Caco-2 (cell line): ENCODE measurements at regions not wholly inside any gene's neighbourhood (a gene's known extent, or its start where the extent isn't known, plus 50 kb on each side); places are given as distances from the start of the nearest gene placed in this dataset.

Experiments used
- BruUV-seq: library from RNA; stranded (reverse); fragments of 400-500 nt; replicated peaks from 2 replicates; lab custom pipeline; 2021; lab: Mats Ljungman, UMichigan
- CTCF ChIA-PET: fragments of 300-600 bp; sonication (Branson Sonifier 250); formaldehyde crosslinking; loops from one replicate; lab custom pipeline; 2022; ENCODE audit warnings: antibody characterized with exemption; lab: Charles Lee
- POLR2A ChIA-PET: fragments of 300-600 bp; sonication (Branson Sonifier 250); formaldehyde crosslinking; loops from one replicate; lab custom pipeline; 2022; ENCODE audit warnings: antibody characterized with exemption; lab: Charles Lee
- DNase-seq, 2 experiments: peaks; one replicate each; pipeline versions ENCODE4 v3.0.0 to v3.0.0-alpha.2; 2020 to 2022
- H3K27me3 ChIP-seq: replicated peaks from 2 replicates; pipeline ENCODE4 v1.6.0; 2011; ENCODE audit warnings: low read length; ENCODE audit not compliant: control insufficient read depth, insufficient read depth
- H3K36me3 ChIP-seq: 2 replicates; pipeline ENCODE4 v1.5.1; 2011; ENCODE audit warnings: low read length; ENCODE audit not compliant: control insufficient read depth, insufficient read depth
- H3K4me1 ChIP-seq: fragments of 250-450 bp; sonication (Bioruptor Pico); 2 replicates; pipeline ENCODE4 v1.5.1; 2020; ENCODE audit warnings: mild to moderate bottlenecking
- H3K4me3 ChIP-seq: 2 replicates; pipeline ENCODE4 v1.5.1; 2011; ENCODE audit warnings: low read depth, mild to moderate bottlenecking, control low read depth, low read length
- H3K9me3 ChIP-seq: fragments of 250-450 bp; sonication (Bioruptor Pico); 2 replicates; pipeline ENCODE4 v1.5.1; 2020; ENCODE audit warnings: mild to moderate bottlenecking, moderate library complexity
- H3K27ac Mint-ChIP-seq: one replicate; pipeline ENCODE4 v1.8.0; 2022; ENCODE audit warnings: mixed read lengths; ENCODE audit not compliant: unreplicated experiment
- H3K27me3 Mint-ChIP-seq: one replicate; pipeline ENCODE4 v1.8.0; 2022; ENCODE audit warnings: mixed read lengths; ENCODE audit not compliant: insufficient read depth, unreplicated experiment
- H3K36me3 Mint-ChIP-seq: one replicate; pipeline ENCODE4 v1.8.0; 2022; ENCODE audit warnings: mild to moderate bottlenecking, mixed read lengths; ENCODE audit not compliant: insufficient read depth, unreplicated experiment
- H3K4me1 Mint-ChIP-seq: one replicate; pipeline ENCODE4 v1.8.0; 2022; ENCODE audit warnings: low read depth, mixed read lengths; ENCODE audit not compliant: unreplicated experiment
- H3K4me3 Mint-ChIP-seq: one replicate; pipeline ENCODE4 v1.8.0; 2022; ENCODE audit warnings: mild to moderate bottlenecking, moderate library complexity, mixed read lengths; ENCODE audit not compliant: unreplicated experiment
- H3K9me3 Mint-ChIP-seq: one replicate; pipeline ENCODE4 v1.8.0; 2022; ENCODE audit warnings: mixed read lengths; ENCODE audit not compliant: unreplicated experiment
- CTCF ChIP-seq, 2 experiments: fragments of 200-600 bp in 1 of 2; IDR thresholded peaks; 1 replicate in 1 of 2; 2 replicates in 1 of 2; pipeline versions ENCODE4 v1.5.1 to v1.8.0; 2011 to 2022; ENCODE audit warnings: antibody characterized with exemption in 1 of 2, control low read depth in 1 of 2, inconsistent platforms in 1 of 2, low read depth in 1 of 2, low read length in 1 of 2, mild to moderate bottlenecking in 1 of 2, moderate library complexity in 1 of 2; ENCODE audit not compliant: insufficient read depth in 1 of 2, severe bottlenecking in 1 of 2, unreplicated experiment in 1 of 2
- intact Hi-C: fragments of 100-400 bp; cut with micrococcal nuclease; formaldehyde crosslinking; loops from one replicate; pipeline ENCODE4 v1.10.0; 2022; ENCODE audit not compliant: unreplicated experiment

GRCh38 chr5:106755066-106755465 lies 915.7 kb downstream of the EFNA5 start:
- ChIA-PET POLR2A (no interaction called here), CTCF (no interaction called here)
- no peak overlapping the region for H3K4me3 Mint-ChIP-seq
- no TSS peak for BruUV-seq
- no peak for DNase-seq
- Histone ChIP-seq H3K27me3 (no peaks in the 10 kb centered on the region), H3K36me3 (no peaks in the 10 kb centered on the region), H3K4me3 (no peak overlapping the region), H3K4me1 (no peaks in the 10 kb centered on the region), H3K9me3 (no peaks in the 10 kb centered on the region)
- TF ChIP-seq CTCF (IDR thresholded peaks at IDR 0.05; ENCODE audit: insufficient read depth in 1 of 2, low read depth in 1 of 2, low read length in 1 of 2, severe bottlenecking in 1 of 2, unreplicated experiment in 1 of 2), result no peak
- H3K9me3 Mint-ChIP-seq, result no peaks in the 10 kb centered on the region
- H3K27me3 Mint-ChIP-seq, result peaks cover under 1% of the 10 kb centered on the region
- H3K36me3 Mint-ChIP-seq, result no peaks in the 10 kb centered on the region
- H3K27ac Mint-ChIP-seq, result no peak overlapping the region
- H3K4me1 Mint-ChIP-seq, result no peaks in the 10 kb centered on the region
- intact Hi-C loops, result no loop called here

- no peaks in the 10 kb centered on the region for H3K36me3 ChIP-seq
- H3K9me3 ChIP-seq, result no peaks in the 10 kb centered on the region
- no peak for DNase-seq
- Mint-ChIP-seq H3K36me3 (no peaks in the 10 kb centered on the region), H3K4me1 (no peaks in the 10 kb centered on the region), H3K9me3 (no peaks in the 10 kb centered on the region), H3K27ac (no peak overlapping the region), H3K4me3 (no peak overlapping the region), H3K27me3 (peaks cover 4% of the 10 kb centered on the region)
- CTCF ChIA-PET, result interaction anchor here (0.6 kb wide), 1 partner anchor 355 kb away, joined by 6 read pairs; no protein-coding TSS in a partner anchor
- intact Hi-C loops, result no loop called here
- POLR2A ChIA-PET, result no interaction called here
- BruUV-seq, result no TSS peak
- H3K27me3 ChIP-seq, result no peaks in the 10 kb centered on the region
- no peak overlapping the region for H3K4me3 ChIP-seq
- H3K4me1 ChIP-seq, result no peaks in the 10 kb centered on the region
- TF ChIP-seq CTCF (IDR thresholded peaks at IDR 0.05; ENCODE audit: insufficient read depth in 1 of 2, low read depth in 1 of 2, low read length in 1 of 2, severe bottlenecking in 1 of 2, unreplicated experiment in 1 of 2), result no peak
These were observed 920.9 kb downstream of the EFNA5 start for GRCh38 chr5:106749826-106750225.

GRCh38 chr5:106739127-106739526 lies 931.6 kb downstream of the EFNA5 start:
- no TSS peak for BruUV-seq

More at GRCh38 chr5:106739127-106739526, 931.6 kb downstream of the EFNA5 start:
- H3K27ac Mint-ChIP-seq, result no peak overlapping the region
- Histone ChIP-seq H3K27me3 (no peaks in the 10 kb centered on the region), H3K4me3 (no peak overlapping the region), H3K9me3 (no peaks in the 10 kb centered on the region), H3K4me1 (no peaks in the 10 kb centered on the region), H3K36me3 (no peaks in the 10 kb centered on the region)
- H3K9me3 Mint-ChIP-seq, result peaks cover 17% of the 10 kb centered on the region
- no peaks in the 10 kb centered on the region for H3K36me3 Mint-ChIP-seq
- ChIA-PET CTCF (no interaction called here), POLR2A (no interaction called here)
- TF ChIP-seq CTCF (IDR thresholded peaks at IDR 0.05; ENCODE audit: insufficient read depth in 1 of 2, low read depth in 1 of 2, low read length in 1 of 2, severe bottlenecking in 1 of 2, unreplicated experiment in 1 of 2), result no peak
- no peak for DNase-seq
- intact Hi-C loops, result no loop called here
- no peak overlapping the region for H3K4me3 Mint-ChIP-seq
- H3K4me1 Mint-ChIP-seq, result no peaks in the 10 kb centered on the region
- peaks cover 2% of the 10 kb centered on the region for H3K27me3 Mint-ChIP-seq
